H9 (cell line): ENCODE measurements at regions not wholly inside any gene's neighbourhood (a gene's known extent, or its start where the extent isn't known, plus 50 kb on each side); places are given as distances from the start of the nearest gene placed in this dataset.

Experiments
- DNase-seq: peaks from one replicate; pipeline ENCODE4 v3.0.0-alpha.2; 2017
- H2AFZ ChIP-seq: one replicate; pipeline ENCODE4 v1.6.1; 2013; ENCODE audit warnings: mild to moderate bottlenecking, low read length, control low read depth, moderate library complexity
- H2AK5ac ChIP-seq: 2 replicates; pipeline ENCODE4 v1.6.1; 2013; ENCODE audit warnings: low read length, control low read depth, mixed read lengths; ENCODE audit not compliant: insufficient read length
- H2BK120ac ChIP-seq: one replicate; pipeline ENCODE4 v1.6.1; 2013; ENCODE audit warnings: low read depth, mild to moderate bottlenecking, low read length, control low read depth, inconsistent platforms; ENCODE audit not compliant: poor library complexity, severe bottlenecking
- H2BK12ac ChIP-seq: 2 replicates; pipeline ENCODE4 v1.6.1; 2013; ENCODE audit warnings: low read length, control low read depth, mixed read lengths, low read depth; ENCODE audit not compliant: insufficient read length
- H2BK15ac ChIP-seq: 2 replicates; pipeline ENCODE4 v1.6.1; 2013; ENCODE audit warnings: low read depth, low read length, control low read depth
- H2BK20ac ChIP-seq: one replicate; pipeline ENCODE4 v1.6.1; 2013; ENCODE audit warnings: low read depth, mild to moderate bottlenecking, low read length, control low read depth, inconsistent platforms; ENCODE audit not compliant: poor library complexity, severe bottlenecking
- H2BK5ac ChIP-seq: 2 replicates; pipeline ENCODE4 v1.6.1; 2013; ENCODE audit warnings: low read length, control low read depth, mixed read lengths; ENCODE audit not compliant: insufficient read length
- H3K14ac ChIP-seq: 2 replicates; pipeline ENCODE4 v1.6.1; 2013; ENCODE audit warnings: low read length, control low read depth; ENCODE audit not compliant: insufficient read depth
- H3K18ac ChIP-seq: 2 replicates; pipeline ENCODE4 v1.6.1; 2013; ENCODE audit warnings: low read depth, mild to moderate bottlenecking, mixed read lengths, low read length, control low read depth; ENCODE audit not compliant: insufficient read length
- H3K23ac ChIP-seq: 2 replicates; pipeline ENCODE4 v1.6.1; 2013; ENCODE audit warnings: low read length, control low read depth, mixed read lengths, low read depth; ENCODE audit not compliant: insufficient read length
- H3K23me2 ChIP-seq: 2 replicates; pipeline ENCODE4 v1.6.1; 2013; ENCODE audit warnings: low read depth, mild to moderate bottlenecking, mixed read lengths, low read length, control low read depth; ENCODE audit not compliant: insufficient read length, poor library complexity, severe bottlenecking
- H3K27ac ChIP-seq: 2 replicates; pipeline ENCODE4 v1.5.1; 2013; ENCODE audit warnings: low read length, control low read depth, mixed read lengths, low read depth; ENCODE audit not compliant: insufficient read length
- H3K27me3 ChIP-seq: 2 replicates; pipeline ENCODE4 v1.6.1; 2013; ENCODE audit warnings: low read length, control low read depth, inconsistent platforms; ENCODE audit not compliant: insufficient read depth
- H3K4ac ChIP-seq: 2 replicates; pipeline ENCODE4 v1.6.1; 2013; ENCODE audit warnings: low read depth, mild to moderate bottlenecking, control low read depth, inconsistent platforms, low read length, moderate library complexity
- H3K4me1 ChIP-seq: 2 replicates; pipeline ENCODE4 v1.6.1; 2013; ENCODE audit warnings: low read length, control low read depth, inconsistent platforms; ENCODE audit not compliant: insufficient read depth
- H3K4me2 ChIP-seq: 2 replicates; pipeline ENCODE4 v1.6.1; 2013; ENCODE audit warnings: low read length, control low read depth, mixed read lengths; ENCODE audit not compliant: insufficient read length, insufficient read depth
- H3K56ac ChIP-seq: 2 replicates; pipeline ENCODE4 v1.6.1; 2013; ENCODE audit warnings: low read depth, mild to moderate bottlenecking, mixed read lengths, low read length, control low read depth; ENCODE audit not compliant: insufficient read length
- H3K79me1 ChIP-seq: 2 replicates; pipeline ENCODE4 v1.6.1; 2013; ENCODE audit warnings: low read depth, mild to moderate bottlenecking, moderate library complexity, low read length, control low read depth, inconsistent platforms; ENCODE audit not compliant: insufficient read depth, poor library complexity, severe bottlenecking
- H3K79me2 ChIP-seq: 2 replicates; pipeline ENCODE4 v1.6.1; 2013; ENCODE audit warnings: low read length, control low read depth, inconsistent platforms; ENCODE audit not compliant: insufficient read depth
- H3K9ac ChIP-seq: 2 replicates; pipeline ENCODE4 v1.6.1; 2013; ENCODE audit warnings: low read length, control low read depth, mixed read lengths; ENCODE audit not compliant: insufficient read length; ENCODE audit errors: extremely low read depth
- H3K9me3 ChIP-seq: one replicate; pipeline ENCODE4 v1.6.1; 2013; ENCODE audit warnings: low read depth, low read length, inconsistent platforms; ENCODE audit not compliant: control insufficient read depth
- H3T11ph ChIP-seq: one replicate; pipeline ENCODE4 v1.6.1; 2013; ENCODE audit warnings: mild to moderate bottlenecking, low read length, control low read depth, inconsistent platforms
- H4K20me1 ChIP-seq: one replicate; pipeline ENCODE4 v1.6.1; 2013; ENCODE audit not compliant: control insufficient read depth, insufficient read length, insufficient read depth
- H4K5ac ChIP-seq: 2 replicates; pipeline ENCODE4 v1.6.1; 2013; ENCODE audit warnings: low read depth, mild to moderate bottlenecking, mixed read lengths, low read length, control low read depth; ENCODE audit not compliant: insufficient read length
- H4K8ac ChIP-seq: replicated peaks from 2 replicates; pipeline ENCODE4 v1.6.1; 2013; ENCODE audit warnings: low read length, control low read depth, mixed read lengths, low read depth; ENCODE audit not compliant: insufficient read length
- H4K91ac ChIP-seq: 2 replicates; pipeline ENCODE4 v1.6.1; 2013; ENCODE audit warnings: low read depth, mild to moderate bottlenecking, moderate library complexity, mixed read lengths, low read length, control low read depth; ENCODE audit not compliant: insufficient read length
- H3K27ac Mint-ChIP-seq, 3 experiments: 2 replicates in 2 of 3; 3 replicates in 1 of 3; pipeline ENCODE4 v1.8.0; 2020 to 2021; ENCODE audit warnings: mixed read lengths in 3 of 3, mild to moderate bottlenecking in 1 of 3, moderate library complexity in 1 of 3
- H3K27me3 Mint-ChIP-seq: 2 replicates; pipeline ENCODE4 v1.8.0; 2021; ENCODE audit warnings: low read depth, mild to moderate bottlenecking, moderate library complexity, mixed read lengths
- H3K36me3 Mint-ChIP-seq, 3 experiments: 2 replicates in 2 of 3; 3 replicates in 1 of 3; pipeline ENCODE4 v1.8.0; 2020 to 2021; ENCODE audit warnings: low read depth in 3 of 3, mixed read lengths in 3 of 3; ENCODE audit not compliant: insufficient read depth in 1 of 3
- H3K4me1 Mint-ChIP-seq, 2 experiments: 2 replicates each; pipeline ENCODE4 v1.8.0; 2020; ENCODE audit warnings: mixed read lengths in 2 of 2
- H3K4me3 Mint-ChIP-seq, 2 experiments: 2 replicates in 1 of 2; 3 replicates in 1 of 2; pipeline ENCODE4 v1.8.0; 2020 to 2021; ENCODE audit warnings: mild to moderate bottlenecking in 2 of 2, mixed read lengths in 2 of 2, moderate library complexity in 1 of 2
- H3K9me3 Mint-ChIP-seq, 2 experiments: 2 replicates in 1 of 2; 3 replicates in 1 of 2; pipeline ENCODE4 v1.8.0; 2020; ENCODE audit warnings: mild to moderate bottlenecking in 2 of 2, mixed read lengths in 2 of 2, moderate library complexity in 1 of 2
- CTCF ChIP-seq: fragments of 200-600 bp; sonication (generic); conservative IDR thresholded peaks from 3 replicates; pipeline ENCODE4 v1.8.0; 2021; ENCODE audit warnings: antibody characterized with exemption, mild to moderate bottlenecking
- WGBS: extraction: QIAGEN DNeasy Blood & Tissue Kit; methylation state at CpG from one replicate; pipeline ENCODE4 v1.1.7; 2013; ENCODE audit warnings: missing lambda C conversion rate, low lambda C conversion rate, mixed read lengths; ENCODE audit not compliant: insufficient read length; ENCODE audit errors: extremely low coverage; 5-methylcytosine and 5-hydroxymethylcytosine counted together

GRCh38 chr1:239951511-239952140, 140.1 kb upstream of the FMN2 start:
- Mint-ChIP-seq H3K27ac (no peak overlapping the region), H3K4me3 (no peak overlapping the region), H3K4me1 (peaks cover 7 to 8% of the 10 kb centered on the region in 2 experiments; a peak in 3 of 4 replicates), H3K36me3 (no peaks in the 10 kb centered on the region; a peak in 1 of 7 replicates), H3K9me3 (no peaks in the 10 kb centered on the region; a peak in 1 of 5 replicates), H3K27me3 (peaks cover 1% of the 10 kb centered on the region; the same call in 1 of the 2 replicates)
- Histone ChIP-seq H3K4me2 (no peak overlapping the region), H4K8ac (no peak overlapping the region), H2AFZ (no peak overlapping the region), H4K5ac (no peak overlapping the region), H3K27ac (no peak overlapping the region), H3K27me3 (no peaks in the 10 kb centered on the region), H2BK5ac (no peak overlapping the region), H3K9me3 (no peaks in the 10 kb centered on the region), H4K91ac (no peak overlapping the region), H3K23ac (no peak overlapping the region), H2BK12ac (no peak overlapping the region), H3K79me2 (no peaks in the 10 kb centered on the region), H2BK15ac (no peak overlapping the region), H3K79me1 (no peaks in the 10 kb centered on the region), H3K4ac (no peak overlapping the region), H2BK20ac (no peak overlapping the region), H3K4me1 (no peaks in the 10 kb centered on the region), H3K18ac (no peak overlapping the region), H4K20me1 (no peaks in the 10 kb centered on the region), H3K56ac (no peak overlapping the region), H3T11ph (no peak overlapping the region), H2AK5ac (no peak overlapping the region), H2BK120ac (no peak overlapping the region), H3K14ac (no peak overlapping the region), H3K23me2 (no peaks in the 10 kb centered on the region), H3K9ac (no peak overlapping the region)
- peak; percentile 52 for DNase-seq
- peak; percentile 85 for TF ChIP-seq CTCF
- no CpG with 5 or more reads among the region's 3 CpGs for WGBS
